HepG2 (cell line): ENCODE measurements at regions not wholly inside any gene's neighbourhood (a gene's known extent, or its start where the extent isn't known, plus 50 kb on each side); places are given as distances from the start of the nearest gene placed in this dataset.

Experiments used
- CEBPZ ChIP-seq: IDR thresholded peaks from 2 replicates; pipeline ENCODE4 v1.6.1; 2012; ENCODE audit warnings: low read length, improper control_type of control experiment
- CHCHD3 ChIP-seq: sonication (generic); formaldehyde crosslinking; IDR thresholded peaks from 2 replicates; pipeline ENCODE4 v1.8.0; 2022; ENCODE audit warnings: mild to moderate bottlenecking, missing genetic modification reagents, moderate library complexity
- CTCF ChIP-seq: sonication (generic); formaldehyde crosslinking; IDR thresholded peaks from 2 replicates; pipeline ENCODE4 v1.5.0; 2020; ENCODE audit warnings: mild to moderate bottlenecking, missing genetic modification reagents, moderate library complexity
- EP300 ChIP-seq, 3 experiments: sonication (generic) in 1 of 3; formaldehyde crosslinking in 1 of 3; IDR thresholded peaks; 2 replicates each; pipeline versions ENCODE4 v1.5.1 to v1.6.1; 2011 to 2020; ENCODE audit warnings: low read depth in 2 of 3, low read length in 2 of 3, borderline replicate concordance in 1 of 3, improper control_type of control experiment in 1 of 3, mild to moderate bottlenecking in 1 of 3, missing genetic modification reagents in 1 of 3, moderate library complexity in 1 of 3
- HOXA3 ChIP-seq: sonication (generic); formaldehyde crosslinking; IDR thresholded peaks from 2 replicates; pipeline ENCODE4 v1.5.0; 2020; ENCODE audit warnings: missing genetic modification reagents
- RFX5 ChIP-seq: IDR thresholded peaks from 2 replicates; pipeline ENCODE4 v1.6.1; 2011; ENCODE audit warnings: low read depth, low read length, improper control_type of control experiment
- SALL2 ChIP-seq: sonication (generic); formaldehyde crosslinking; IDR thresholded peaks from 2 replicates; pipeline ENCODE4 v1.8.1; 2023; ENCODE audit warnings: mild to moderate bottlenecking, missing genetic modification reagents, inconsistent platforms
- SMC3 ChIP-seq: IDR thresholded peaks from 2 replicates; pipeline ENCODE4 v1.6.1; 2011; ENCODE audit warnings: low read length, improper control_type of control experiment
- SMYD3 ChIP-seq: sonication (generic); formaldehyde crosslinking; IDR thresholded peaks from 2 replicates; pipeline ENCODE4 v1.8.1; 2023; ENCODE audit warnings: mild to moderate bottlenecking, missing genetic modification reagents
- ZBTB42 ChIP-seq: sonication (generic); formaldehyde crosslinking; IDR thresholded peaks from 2 replicates; pipeline ENCODE4 v1.5.0; 2020; ENCODE audit warnings: mild to moderate bottlenecking, missing genetic modification reagents
- ZBTB8A ChIP-seq: sonication (generic); formaldehyde crosslinking; IDR thresholded peaks from 2 replicates; pipeline ENCODE4 v1.4.0; 2020; ENCODE audit warnings: mild to moderate bottlenecking, low read depth, missing genetic modification reagents, borderline replicate concordance
- ZNF274 ChIP-seq: sonication (generic); formaldehyde crosslinking; IDR thresholded peaks from 2 replicates; pipeline ENCODE4 v1.5.1; 2020; ENCODE audit warnings: mild to moderate bottlenecking, missing genetic modification reagents

- TF ChIP-seq CHCHD3 (CRISPR knock-in tag), result no peak
- no peak for TF ChIP-seq ZBTB42 (CRISPR knock-in tag)
- no peak for TF ChIP-seq HOXA3 (CRISPR knock-in tag)
- no peak for TF ChIP-seq ZBTB8A (CRISPR knock-in tag)
- no peak for TF ChIP-seq SALL2 (CRISPR knock-in tag)
- TF ChIP-seq SMYD3 (CRISPR knock-in tag), result no peak
- TF ChIP-seq SMC3, result no peak
- TF ChIP-seq CTCF (CRISPR knock-in tag), result no peak
- no peak for TF ChIP-seq ZNF274 (CRISPR knock-in tag)
- no peak for TF ChIP-seq CEBPZ
- TF ChIP-seq RFX5, result no peak
- no peak for TF ChIP-seq EP300 (IDR thresholded peaks at IDR 0.05; ENCODE audit: low read depth in 2 of 2, low read length in 2 of 2)
- TF ChIP-seq EP300 (CRISPR knock-in tag; IDR thresholded peaks at IDR 0.05; ENCODE audit: borderline replicate concordance), result no peak
Observed at GRCh38 chr17:72302735-72303134, 181.9 kb downstream of the SOX9 start.
